A549 (cell line): ENCODE measurements at regions not wholly inside any gene's neighbourhood (a gene's known extent, or its start where the extent isn't known, plus 50 kb on each side); places are given as distances from the start of the nearest gene placed in this dataset.

Experiments
- ATAC-seq, 2 experiments: fragments of 200-7000 bp in 1 of 2; fragments of >200 bp in 1 of 2; cut with Nextera tagmentation in 1 of 2; cut with Tn5 transposase in 1 of 2; 3 replicates each; pipeline versions ENCODE4 v1.8.0 to v1.9.1; 2018 to 2020; ENCODE audit warnings: mild to moderate bottlenecking in 1 of 2, moderate library complexity in 1 of 2
- CTCF ChIA-PET: fragments of 300-600 bp; sonication (Branson Sonifier 250); formaldehyde crosslinking; extraction: SDS; loops from one replicate; lab custom pipeline; 2021; ENCODE audit warnings: antibody characterized with exemption, inconsistent platforms; lab: Yijun Ruan, JAX
- POLR2A ChIA-PET: fragments of 350-600 bp; formaldehyde crosslinking; extraction: SDS; loops from one replicate; lab custom pipeline; 2021; ENCODE audit warnings: antibody characterized with exemption, inconsistent platforms; lab: Yijun Ruan, JAX
- DNase-seq, 2 experiments: peaks; one replicate each; pipeline versions ENCODE4 v3.0.0 to v3.0.0-alpha.2; 2011 to 2016; ENCODE audit warnings: low read depth in 1 of 2, low spot score in 1 of 2
- FAIRE-seq: peaks from 2 replicates; lab custom pipeline; 2011; peaks lifted over from hg19 to GRCh38; lab: Jason Lieb, UNC
- H3K27ac ChIP-seq, 2 experiments: fragments of >200 bp; sonication (Bioruptor Twin); formaldehyde crosslinking; 3 replicates each; pipeline ENCODE4 v1.5.1; 2016 to 2017
- H3K4me1 ChIP-seq: fragments of >200 bp; sonication (Bioruptor Twin); formaldehyde crosslinking; 3 replicates; pipeline ENCODE4 v1.6.1; 2016
- H3K4me2 ChIP-seq: fragments of >200 bp; sonication (Bioruptor Twin); formaldehyde crosslinking; 3 replicates; pipeline ENCODE4 v1.6.1; 2016
- H3K4me3 ChIP-seq: fragments of >200 bp; sonication (Bioruptor Twin); formaldehyde crosslinking; 3 replicates; pipeline ENCODE4 v1.5.1; 2016
- H3K9me3 ChIP-seq: fragments of >200 bp; sonication (Bioruptor Twin); formaldehyde crosslinking; 3 replicates; pipeline ENCODE4 v1.6.1; 2016
- ATOH8 ChIP-seq: fragments of 250-450 bp; sonication (Bioruptor Pico); IDR thresholded peaks from 2 replicates; pipeline ENCODE4 v1.5.0; 2020; ENCODE audit warnings: low read depth, mild to moderate bottlenecking, moderate library complexity
- BHLHE40 ChIP-seq: IDR thresholded peaks from 2 replicates; pipeline ENCODE4 v1.6.1; 2012; ENCODE audit warnings: low read depth, low read length, inconsistent platforms
- CBX2 ChIP-seq: fragments of 200-600 bp; sonication (generic); IDR thresholded peaks from 2 replicates; pipeline ENCODE4 v1.6.1; 2016; ENCODE audit warnings: low read depth, mild to moderate bottlenecking, borderline replicate concordance
- CBX8 ChIP-seq: fragments of 200-600 bp; sonication (generic); IDR thresholded peaks from 2 replicates; pipeline ENCODE4 v1.6.1; 2016
- CHD2 ChIP-seq: fragments of 150-350 bp; IDR thresholded peaks from 2 replicates; pipeline ENCODE4 v1.6.1; 2014; ENCODE audit warnings: low read length; ENCODE audit not compliant: partially characterized antibody
- CHD4 ChIP-seq: fragments of 200-600 bp; sonication (generic); IDR thresholded peaks from 2 replicates; pipeline ENCODE4 v1.6.1; 2016; ENCODE audit warnings: antibody characterized with exemption, mild to moderate bottlenecking, borderline replicate concordance
- EP300 ChIP-seq, 2 experiments: fragments of >200 bp; sonication (Bioruptor Twin); formaldehyde crosslinking; IDR thresholded peaks; 2 replicates in 1 of 2; 3 replicates in 1 of 2; pipeline ENCODE4 v1.6.1; 2016 to 2017
- FOSB ChIP-seq: fragments of 250-450 bp; sonication (Bioruptor Pico); IDR thresholded peaks from 2 replicates; pipeline ENCODE4 v1.5.0; 2020; ENCODE audit warnings: mild to moderate bottlenecking, moderate library complexity
- FOSL2 ChIP-seq, 2 experiments: fragments of 450-650 bp in 1 of 2; fragments of >200 bp in 1 of 2; sonication (Bioruptor Twin) in 1 of 2; formaldehyde crosslinking; IDR thresholded peaks; 2 replicates each; pipeline versions ENCODE4 v1.5.0 to v1.6.1; 2016 to 2020; ENCODE audit warnings: mild to moderate bottlenecking in 1 of 2, moderate library complexity in 1 of 2
- GATA3 ChIP-seq: IDR thresholded peaks from 2 replicates; pipeline ENCODE4 v1.6.1; 2012; ENCODE audit warnings: borderline replicate concordance
- HEYL ChIP-seq: fragments of 250-450 bp; sonication (Bioruptor Pico); IDR thresholded peaks from 2 replicates; pipeline ENCODE4 v1.8.0; 2021; ENCODE audit warnings: mild to moderate bottlenecking, moderate library complexity
- HOXA7 ChIP-seq: fragments of 250-450 bp; sonication (Bioruptor Pico); IDR thresholded peaks from 2 replicates; pipeline ENCODE4 v1.5.0; 2020; ENCODE audit warnings: mild to moderate bottlenecking, moderate library complexity
- HOXB13 ChIP-seq: fragments of 250-450 bp; sonication (Bioruptor Pico); IDR thresholded peaks from 2 replicates; pipeline ENCODE4 v1.5.0; 2020; ENCODE audit warnings: low read depth, mild to moderate bottlenecking, moderate library complexity
- JUN ChIP-seq, 2 experiments: fragments of >200 bp; sonication (Bioruptor Twin); formaldehyde crosslinking; IDR thresholded peaks; 2 replicates in 1 of 2; 3 replicates in 1 of 2; pipeline ENCODE4 v1.6.1; 2016 to 2017
- KDM1A ChIP-seq: fragments of 200-600 bp; sonication (generic); IDR thresholded peaks from 2 replicates; pipeline ENCODE4 v1.6.1; 2016; ENCODE audit warnings: low read depth, mild to moderate bottlenecking
- MAZ ChIP-seq: fragments of 150-350 bp; IDR thresholded peaks from 2 replicates; pipeline ENCODE4 v1.6.1; 2014; ENCODE audit warnings: antibody characterized with exemption, low read depth, low read length, borderline replicate concordance
- NPAS2 ChIP-seq: fragments of 250-450 bp; sonication (Bioruptor Pico); IDR thresholded peaks from 2 replicates; pipeline ENCODE4 v1.8.0; 2022; ENCODE audit warnings: mild to moderate bottlenecking, moderate library complexity, borderline replicate concordance
- NR3C1 ChIP-seq: fragments of >200 bp; sonication (Bioruptor Twin); formaldehyde crosslinking; IDR thresholded peaks from 3 replicates; pipeline ENCODE4 v1.6.1; 2017
- PHF8 ChIP-seq: fragments of 200-600 bp; sonication (generic); IDR thresholded peaks from 2 replicates; pipeline ENCODE4 v1.6.1; 2016; ENCODE audit warnings: low read depth, mild to moderate bottlenecking, antibody characterized with exemption, moderate library complexity, borderline replicate concordance
- RARB ChIP-seq: fragments of 250-450 bp; sonication (Bioruptor Pico); IDR thresholded peaks from 2 replicates; pipeline ENCODE4 v1.8.0; 2021; ENCODE audit warnings: mild to moderate bottlenecking, moderate library complexity
- RCOR1 ChIP-seq: fragments of 150-350 bp; IDR thresholded peaks from 2 replicates; pipeline ENCODE4 v1.6.1; 2014; ENCODE audit warnings: antibody characterized with exemption, low read length, low read depth
- TFCP2L1 ChIP-seq: fragments of 250-450 bp; sonication (Bioruptor Pico); IDR thresholded peaks from 2 replicates; pipeline ENCODE4 v1.5.0; 2021; ENCODE audit warnings: mild to moderate bottlenecking
- USF2 ChIP-seq: fragments of 450-650 bp; IDR thresholded peaks from 2 replicates; pipeline ENCODE4 v1.6.1; 2014; ENCODE audit warnings: antibody characterized with exemption
- ZC3H11A ChIP-seq: fragments of 450-650 bp; IDR thresholded peaks from 2 replicates; pipeline ENCODE4 v1.6.1; 2014; ENCODE audit warnings: antibody characterized with exemption, mild to moderate bottlenecking
- ZNF302 ChIP-seq: fragments of 250-450 bp; sonication (Bioruptor Pico); IDR thresholded peaks from 2 replicates; pipeline ENCODE4 v1.9.0; 2021; ENCODE audit warnings: inconsistent platforms, mild to moderate bottlenecking, moderate library complexity
- WGBS: methylation state at CpG from one replicate; pipeline ENCODE4 v1.1.6; 2017; ENCODE audit errors: missing lambda C conversion rate; 5-methylcytosine and 5-hydroxymethylcytosine counted together

- DNase-seq, result no peak
- H3K9me3 ChIP-seq, result no peaks in the 10 kb centered on the region
- POLR2A ChIA-PET, result no interaction called here
- no peak for TF ChIP-seq PHF8
- no peak for TF ChIP-seq HOXA7 (CRISPR knock-in tag)
- TF ChIP-seq BHLHE40, result no peak
- TF ChIP-seq GATA3, result no peak
- no peak for TF ChIP-seq ZNF302 (CRISPR knock-in tag)
- TF ChIP-seq ATOH8 (CRISPR knock-in tag), result no peak
- TF ChIP-seq FOSL2 (IDR thresholded peaks at IDR 0.05), result no peak
- no peak for TF ChIP-seq FOSL2 (CRISPR knock-in tag; IDR thresholded peaks at IDR 0.05)
- TF ChIP-seq, all 56 proteins: peak for 0
- FAIRE-seq (no peak), ATAC-seq (no peak)
- Histone ChIP-seq H3K4me2 (no peak overlapping the region), H3K4me1 (no peaks in the 10 kb centered on the region), H3K4me3 (no peak overlapping the region), H3K27ac (no peak overlapping the region)
- CTCF ChIA-PET, result interaction anchor here (0.8 kb wide), 1 partner anchor 32 kb away, joined by 3 read pairs; no protein-coding TSS in a partner anchor
- 2% methylated on average over 2 of the region's 2 CpGs for WGBS
Observed at GRCh38 chr18:78425019-78425412, 554.6 kb upstream of the SALL3 start.

- CTCF ChIA-PET, result no interaction called here
- no peaks in the 10 kb centered on the region for H3K4me1 ChIP-seq
- FAIRE-seq (no peak), DNase-seq (no peak), ATAC-seq (no peak)
- no peak overlapping the region for H3K4me2 ChIP-seq
- 52% methylated on average over 10 of the region's 12 CpGs for WGBS
- POLR2A ChIA-PET, result no interaction called here
- no peak overlapping the region for H3K4me3 ChIP-seq
- no peaks in the 10 kb centered on the region for H3K9me3 ChIP-seq
- no peak for TF ChIP-seq CHD4
- no peak for TF ChIP-seq NPAS2 (CRISPR knock-in tag)
- TF ChIP-seq EP300 (IDR thresholded peaks at IDR 0.05), result no peak
- TF ChIP-seq HEYL, result no peak
- no peak for TF ChIP-seq CBX8
- TF ChIP-seq NR3C1, result no peak
- TF ChIP-seq TFCP2L1, result no peak
- no peak for TF ChIP-seq KDM1A
- TF ChIP-seq JUN (IDR thresholded peaks at IDR 0.05), result no peak
- no peak overlapping the region for H3K27ac ChIP-seq
Observed at GRCh38 chr18:78427081-78427480, 552.5 kb upstream of the SALL3 start.

- ATAC-seq, result no peak
- CTCF ChIA-PET, result no interaction called here
- H3K4me1 ChIP-seq, result no peaks in the 10 kb centered on the region
- TF ChIP-seq GATA3 (no peak), RARB (CRISPR knock-in tag) (no peak), CBX8 (no peak), FOSB (CRISPR knock-in tag) (no peak), ATOH8 (CRISPR knock-in tag) (no peak), HOXB13 (CRISPR knock-in tag) (no peak), CBX2 (no peak), ZNF302 (CRISPR knock-in tag) (no peak), BHLHE40 (no peak), USF2 (no peak), ZC3H11A (no peak), HEYL (no peak), MAZ (no peak), CHD2 (no peak), EP300 (IDR thresholded peaks at IDR 0.05) (no peak), RCOR1 (no peak), NR3C1 (no peak)
- TF ChIP-seq, all 56 proteins: peak for 0
- DNase-seq, result no peak
- Histone ChIP-seq H3K4me3 (no peak overlapping the region), H3K4me2 (no peak overlapping the region), H3K27ac (no peak overlapping the region), H3K9me3 (no peaks in the 10 kb centered on the region)
- POLR2A ChIA-PET, result no interaction called here
- FAIRE-seq, result no peak
- WGBS, result 22% methylated on average over 9 of the region's 54 CpGs
Observed at GRCh38 chr18:78429127-78430108, 550.2 kb upstream of the SALL3 start.
